Tibial artery (tissue), 4 donors: ENCODE measurements at regions not wholly inside any gene's neighbourhood (a gene's known extent, or its start where the extent isn't known, plus 50 kb on each side); places are given as distances from the start of the nearest gene placed in this dataset.

Experiments
- DNase-seq, 2 donors: peaks; one replicate each; pipeline ENCODE4 v3.0.0-alpha.2; 2019
- H3K27ac ChIP-seq, 2 donors: fragments of 200-600 bp; sonication (generic) in 1 of 2; 1 replicate in 1 of 2; 2 replicates in 1 of 2; pipeline ENCODE4 v1.5.1; 2018 to 2019; ENCODE audit warnings: mild to moderate bottlenecking in 1 of 2
- H3K27me3 ChIP-seq, 2 donors: fragments of 200-600 bp; sonication (generic) in 1 of 2; one replicate each; pipeline versions ENCODE4 v1.5.1 to v1.6.0; 2016 to 2019
- H3K36me3 ChIP-seq, 3 donors: fragments of 200-600 bp; sonication (generic) in 2 of 3; one replicate each; pipeline ENCODE4 v1.5.1; 2016 to 2019; ENCODE audit warnings: mild to moderate bottlenecking in 2 of 3
- H3K4me1 ChIP-seq, 4 donors: fragments of 200-600 bp; sonication (generic) in 2 of 4; 1 replicate in 3 of 4; 2 replicates in 1 of 4; pipeline ENCODE4 v1.5.1; 2016 to 2019
- H3K4me3 ChIP-seq, 2 donors: fragments of 200-600 bp; sonication (generic) in 1 of 2; 1 replicate in 1 of 2; 2 replicates in 1 of 2; pipeline ENCODE4 v1.5.1; 2018 to 2019; ENCODE audit warnings: mild to moderate bottlenecking in 2 of 2
- H3K9me3 ChIP-seq, 3 donors: fragments of 200-600 bp; sonication (generic) in 1 of 3; one replicate each; pipeline ENCODE4 v1.5.1; 2016 to 2019
- CTCF ChIP-seq, 2 experiments: fragments of 200-600 bp in 1 of 2; fragments of 450-650 bp in 1 of 2; IDR thresholded peaks; one replicate each; pipeline ENCODE4 v1.5.1; 2017 to 2019; ENCODE audit warnings: antibody characterized with exemption in 2 of 2, mild to moderate bottlenecking in 1 of 2, moderate library complexity in 1 of 2
- intact Hi-C: fragments of 100-400 bp; cut with DNase I; formaldehyde crosslinking; loops from one replicate; pipeline ENCODE4 v1.15.0; 2023; ENCODE audit warnings: low total_unique reads

GRCh38 chr3:70729845-70730244 lies 417.4 kb upstream of the MDFIC2 start:
- Histone ChIP-seq H3K27ac (no peak overlapping the region), H3K36me3 (no peaks in the 10 kb centered on the region)
- intact Hi-C loops, result no loop called here

GRCh38 chr3:70728311-70728710 lies 415.9 kb upstream of the MDFIC2 start:
- Histone ChIP-seq H3K4me1 (no peaks in the 10 kb centered on the region), H3K27me3 (no peaks in the 10 kb centered on the region), H3K4me3 (no peak overlapping the region), H3K9me3 (no peaks in the 10 kb centered on the region), H3K27ac (no peak overlapping the region), H3K36me3 (no peaks in the 10 kb centered on the region)
- no peak for DNase-seq
- intact Hi-C loops, result no loop called here
- TF ChIP-seq CTCF (IDR thresholded peaks at IDR 0.05), result no peak

More at GRCh38 chr3:70729845-70730244, 417.4 kb upstream of the MDFIC2 start:
- Histone ChIP-seq H3K4me1 (no peaks in the 10 kb centered on the region), H3K27me3 (no peaks in the 10 kb centered on the region), H3K9me3 (no peaks in the 10 kb centered on the region), H3K4me3 (no peak overlapping the region)
- TF ChIP-seq CTCF (IDR thresholded peaks at IDR 0.05), result no peak
- DNase-seq, result no peak

- Histone ChIP-seq H3K27me3 (no peaks in the 10 kb centered on the region), H3K9me3 (no peaks in the 10 kb centered on the region), H3K4me3 (no peak overlapping the region), H3K27ac (no peak overlapping the region), H3K4me1 (no peaks in the 10 kb centered on the region), H3K36me3 (no peaks in the 10 kb centered on the region)
- TF ChIP-seq CTCF (IDR thresholded peaks at IDR 0.05), result no peak
- DNase-seq, result no peak
- intact Hi-C loops, result no loop called here
Measured at GRCh38 chr3:70726961-70727360, 414.5 kb upstream of the MDFIC2 start.

GRCh38 chr3:70726096-70726938 lies 413.9 kb upstream of the MDFIC2 start:
- TF ChIP-seq CTCF (IDR thresholded peaks at IDR 0.05), result no peak
- no peak for DNase-seq
- Histone ChIP-seq H3K4me3 (no peak overlapping the region), H3K36me3 (no peaks in the 10 kb centered on the region), H3K4me1 (no peaks in the 10 kb centered on the region), H3K27me3 (no peaks in the 10 kb centered on the region), H3K27ac (no peak overlapping the region), H3K9me3 (no peaks in the 10 kb centered on the region)
- intact Hi-C loops, result no loop called here

GRCh38 chr3:70722018-70722417 lies 409.6 kb upstream of the MDFIC2 start:
- no peak for TF ChIP-seq CTCF (IDR thresholded peaks at IDR 0.05)
- no peak for DNase-seq
- Histone ChIP-seq H3K4me3 (no peak overlapping the region), H3K27me3 (no peaks in the 10 kb centered on the region), H3K9me3 (no peaks in the 10 kb centered on the region), H3K36me3 (no peaks in the 10 kb centered on the region), H3K4me1 (peaks cover 0 to 3% (median 0%) of the 10 kb centered on the region in 4 donors), H3K27ac (no peak overlapping the region)
- intact Hi-C loops, result no loop called here
